ENCODE measurements at regions not wholly inside any gene's neighbourhood (a gene's known extent, or its start where the extent isn't known, plus 50 kb on each side); places are given as distances from the start of the nearest gene placed in this dataset.

- no peak for DNase-seq
- H3K27me3 ChIP-seq (replicated peaks): no peaks in the 10 kb centered on the region
- in situ Hi-C loops (cut with HindIII; ENCODE audit: low pct_ligation_motif_present, low sequenced_read_pairs): no loop called here
- H3K36me3 ChIP-seq (replicated peaks): no peaks in the 10 kb centered on the region
- no peak for TF ChIP-seq CTCF (IDR thresholded peaks at IDR 0.05; ENCODE audit: low read depth, low read length, missing control alignments)
- H3K4me3 ChIP-seq (ENCODE audit: low read depth, low read length): no peak overlapping the region
- no peak overlapping the region for H3K27ac ChIP-seq
Observed at GRCh38 chr10:69730251-69731156, 71.2 kb upstream of the COL13A1 start.

- peak overlapping the region; percentile 48 for H3K27ac ChIP-seq
- DNase-seq: peak; percentile 66
- TF ChIP-seq CTCF (IDR thresholded peaks at IDR 0.05; ENCODE audit: low read depth, low read length, missing control alignments): peak; percentile 51
- no peaks in the 10 kb centered on the region for H3K27me3 ChIP-seq (replicated peaks)
- no peak overlapping the region for H3K4me3 ChIP-seq (ENCODE audit: low read depth, low read length)
- in situ Hi-C loops (cut with HindIII; ENCODE audit: low pct_ligation_motif_present, low sequenced_read_pairs): no loop called here
- no peaks in the 10 kb centered on the region for H3K36me3 ChIP-seq (replicated peaks)
Observed at GRCh38 chr10:69731184-69731583, 70.5 kb upstream of the COL13A1 start.

GRCh38 chr10:69731698-69732097, 70.0 kb upstream of the COL13A1 start:
- H3K4me3 ChIP-seq (ENCODE audit: low read depth, low read length): no peak overlapping the region
- H3K27ac ChIP-seq: peak overlapping the region; percentile 48
- TF ChIP-seq CTCF (IDR thresholded peaks at IDR 0.05; ENCODE audit: low read depth, low read length, missing control alignments): no peak
- H3K27me3 ChIP-seq (replicated peaks): no peaks in the 10 kb centered on the region
- no peak for DNase-seq
- in situ Hi-C loops (cut with HindIII; ENCODE audit: low pct_ligation_motif_present, low sequenced_read_pairs): no loop called here
- no peaks in the 10 kb centered on the region for H3K36me3 ChIP-seq (replicated peaks)

- no peak overlapping the region for H3K27ac ChIP-seq
- no peaks in the 10 kb centered on the region for H3K36me3 ChIP-seq (replicated peaks)
- no peak for TF ChIP-seq CTCF (IDR thresholded peaks at IDR 0.05; ENCODE audit: low read depth, low read length, missing control alignments)
- DNase-seq: no peak
- no peaks in the 10 kb centered on the region for H3K27me3 ChIP-seq (replicated peaks)
- no peak overlapping the region for H3K4me3 ChIP-seq (ENCODE audit: low read depth, low read length)
- in situ Hi-C loops (cut with HindIII; ENCODE audit: low pct_ligation_motif_present, low sequenced_read_pairs): no loop called here
Observed at GRCh38 chr10:69732147-69732825, 69.4 kb upstream of the COL13A1 start.

- Histone ChIP-seq H3K36me3 (replicated peaks) (no peaks in the 10 kb centered on the region), H3K27me3 (replicated peaks) (no peaks in the 10 kb centered on the region), H3K4me3 (ENCODE audit: low read depth, low read length) (no peak overlapping the region), H3K27ac (no peak overlapping the region)
- no peak for DNase-seq
- in situ Hi-C loops (cut with HindIII; ENCODE audit: low pct_ligation_motif_present, low sequenced_read_pairs): no loop called here
- TF ChIP-seq CTCF (IDR thresholded peaks at IDR 0.05; ENCODE audit: low read depth, low read length, missing control alignments): no peak
Observed at GRCh38 chr10:69732826-69733150, 68.9 kb upstream of the COL13A1 start.
